Liver (tissue), 3 donors: ENCODE measurements at regions not wholly inside any gene's neighbourhood (a gene's known extent, or its start where the extent isn't known, plus 50 kb on each side); places are given as distances from the start of the nearest gene placed in this dataset.
"Not testable (repeated sequence)": the region's sequence is repeated elsewhere in the genome, so short reads cannot be mapped to it uniquely, and the experiment has no call there.

ENCODE experiments used
- EGR1 ChIP-seq, 2 donors: IDR thresholded peaks; 2 replicates each; pipeline ENCODE4 v1.6.1; 2016 to 2018; ENCODE audit warnings: antibody characterized with exemption in 2 of 2, low read depth in 2 of 2
- GABPA ChIP-seq, 2 donors: IDR thresholded peaks in 1 of 2; conservative IDR thresholded peaks in 1 of 2; 2 replicates each; pipeline ENCODE4 v1.6.1; 2016; ENCODE audit warnings: antibody characterized with exemption in 2 of 2, mild to moderate bottlenecking in 1 of 2, moderate library complexity in 1 of 2
- HNF4G ChIP-seq: IDR thresholded peaks from 2 replicates; pipeline ENCODE4 v1.6.1; 2016; ENCODE audit warnings: antibody characterized with exemption
- JUND ChIP-seq, 2 donors: IDR thresholded peaks; 2 replicates each; pipeline ENCODE4 v1.6.1; 2016; ENCODE audit warnings: antibody characterized with exemption in 2 of 2
- NR2F2 ChIP-seq: IDR thresholded peaks from 2 replicates; pipeline ENCODE4 v1.6.1; 2016; ENCODE audit warnings: antibody characterized with exemption
- TAF1 ChIP-seq: conservative IDR thresholded peaks from 2 replicates; pipeline ENCODE4 v1.6.1; 2016; ENCODE audit warnings: antibody characterized with exemption, mild to moderate bottlenecking
- TF ChIP-seq, protein P1 (sequence below): fragments of 150-350 bp; IDR thresholded peaks from 2 replicates; pipeline ENCODE4 v1.5.1; 2017; ENCODE audit warnings: improper control_type of control experiment, low read depth, low read length; ENCODE audit not compliant: missing input control
- TF ChIP-seq, protein P2 (sequence below): IDR thresholded peaks from 2 replicates; pipeline ENCODE4 v1.6.1; 2016; ENCODE audit warnings: antibody characterized with exemption
- donor health status: healthy.
- donor health status: healthy.

DNA sequence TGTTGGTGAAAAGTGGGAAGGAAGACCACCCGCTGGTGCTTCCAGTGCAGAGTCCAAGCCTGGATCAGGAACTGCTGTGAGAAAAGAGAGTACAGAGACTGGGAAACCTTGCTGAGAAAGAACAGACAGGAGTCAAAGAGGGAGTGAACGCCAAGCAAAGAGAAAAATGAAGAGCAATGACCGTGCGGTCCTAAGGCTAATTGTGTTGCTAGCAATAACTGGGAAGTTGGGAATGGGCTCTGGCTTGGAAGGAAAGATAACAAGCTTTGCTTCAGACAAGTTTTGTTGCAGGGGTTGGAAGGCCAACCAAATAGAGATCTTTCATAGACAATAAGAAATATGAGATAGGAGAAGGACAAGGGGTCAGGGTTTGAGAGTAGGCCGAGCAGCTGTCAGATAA, 55.0 kb upstream of the PAX8 start:
- TF ChIP-seq, protein P1, sequence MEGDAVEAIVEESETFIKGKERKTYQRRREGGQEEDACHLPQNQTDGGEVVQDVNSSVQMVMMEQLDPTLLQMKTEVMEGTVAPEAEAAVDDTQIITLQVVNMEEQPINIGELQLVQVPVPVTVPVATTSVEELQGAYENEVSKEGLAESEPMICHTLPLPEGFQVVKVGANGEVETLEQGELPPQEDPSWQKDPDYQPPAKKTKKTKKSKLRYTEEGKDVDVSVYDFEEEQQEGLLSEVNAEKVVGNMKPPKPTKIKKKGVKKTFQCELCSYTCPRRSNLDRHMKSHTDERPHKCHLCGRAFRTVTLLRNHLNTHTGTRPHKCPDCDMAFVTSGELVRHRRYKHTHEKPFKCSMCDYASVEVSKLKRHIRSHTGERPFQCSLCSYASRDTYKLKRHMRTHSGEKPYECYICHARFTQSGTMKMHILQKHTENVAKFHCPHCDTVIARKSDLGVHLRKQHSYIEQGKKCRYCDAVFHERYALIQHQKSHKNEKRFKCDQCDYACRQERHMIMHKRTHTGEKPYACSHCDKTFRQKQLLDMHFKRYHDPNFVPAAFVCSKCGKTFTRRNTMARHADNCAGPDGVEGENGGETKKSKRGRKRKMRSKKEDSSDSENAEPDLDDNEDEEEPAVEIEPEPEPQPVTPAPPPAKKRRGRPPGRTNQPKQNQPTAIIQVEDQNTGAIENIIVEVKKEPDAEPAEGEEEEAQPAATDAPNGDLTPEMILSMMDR = not testable (repeated sequence)
- TF ChIP-seq TAF1; JUND (IDR thresholded peaks at IDR 0.05); EGR1 (IDR thresholded peaks at IDR 0.05; ENCODE audit: low read depth in 2 of 2); NR2F2; GABPA (IDR thresholded peaks at IDR 0.05 in 1 of 2, conservative IDR thresholded peaks at IDR 0.05 in 1 of 2); HNF4G: not testable (repeated sequence)
- TF ChIP-seq, protein P2, sequence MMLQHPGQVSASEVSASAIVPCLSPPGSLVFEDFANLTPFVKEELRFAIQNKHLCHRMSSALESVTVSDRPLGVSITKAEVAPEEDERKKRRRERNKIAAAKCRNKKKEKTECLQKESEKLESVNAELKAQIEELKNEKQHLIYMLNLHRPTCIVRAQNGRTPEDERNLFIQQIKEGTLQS = not testable (repeated sequence)
